SHP77 treated with DMSO at 0.1 percent for 48 hours (cell line): ENCODE measurements at regions not wholly inside any gene's neighbourhood (a gene's known extent, or its start where the extent isn't known, plus 50 kb on each side); places are given as distances from the start of the nearest gene placed in this dataset.
"Not testable (repeated sequence)": the region's sequence is repeated elsewhere in the genome, so short reads cannot be mapped to it uniquely, and the experiment has no call there.

Experiments used
- DNase-seq: peaks from one replicate; lab custom pipeline; 2025; lab: John Stamatoyannopoulos, UW

DNA sequence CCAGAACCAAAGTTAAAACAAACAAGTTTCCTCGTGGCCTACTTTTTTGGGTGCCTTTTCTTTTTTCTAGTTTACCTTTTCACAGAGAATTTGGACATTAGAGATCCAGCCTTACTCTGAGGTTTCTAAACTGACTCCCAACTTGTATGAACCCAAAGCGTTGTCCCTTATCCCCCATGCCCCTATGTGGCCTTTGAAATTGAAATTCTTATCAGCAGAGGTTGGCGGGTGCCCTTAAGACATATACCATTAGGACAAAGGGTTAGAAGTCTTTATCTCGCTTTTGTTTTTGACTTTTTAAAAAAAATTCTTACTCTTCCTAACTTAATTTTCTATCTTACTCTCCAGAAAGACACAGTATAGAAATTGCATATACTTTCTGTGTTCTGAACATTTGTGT is 76.3 kb upstream of the C7orf33 start:
- no peak for DNase-seq

DNA sequence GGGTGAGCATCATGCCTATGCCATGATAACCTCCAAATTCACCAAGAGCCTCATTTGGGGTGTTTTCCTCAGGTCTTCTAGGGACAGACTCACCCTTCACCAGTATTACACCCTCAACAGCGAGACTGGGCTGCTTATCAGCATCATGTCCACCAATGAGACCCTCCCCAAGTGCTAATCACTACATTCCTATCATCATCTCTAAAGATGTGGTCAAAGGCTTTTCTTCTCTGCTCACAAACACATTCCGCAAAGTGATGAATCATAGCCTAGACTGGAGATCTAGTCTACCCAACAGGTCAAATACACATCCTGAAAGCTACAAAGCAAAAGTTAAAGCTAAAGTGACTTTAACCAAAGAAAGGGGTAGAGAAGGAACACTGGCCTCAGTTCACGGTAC is 75.3 kb upstream of the C7orf33 start:
- DNase-seq, result no peak

GRCh38 chr7:148515728-148516695 is 74.6 kb upstream of the C7orf33 start:
- DNase-seq, result no peak

- DNase-seq, result not testable (repeated sequence)
Observed at GRCh38 chr7:148519386-148519785, 71.2 kb upstream of the C7orf33 start.

- no peak for DNase-seq
Observed at GRCh38 chr7:148521271-148521670, 69.3 kb upstream of the C7orf33 start.

GRCh38 chr7:148523550-148523949 is 67.0 kb upstream of the C7orf33 start:
- DNase-seq, result no peak

- DNase-seq, result no peak
Observed at GRCh38 chr7:148524479-148525224, 65.9 kb upstream of the C7orf33 start.

- DNase-seq, result peak; percentile 73
Observed at GRCh38 chr7:148527717-148528168, 62.8 kb upstream of the C7orf33 start.

GRCh38 chr7:148535217-148535616 is 55.3 kb upstream of the C7orf33 start:
- DNase-seq, result no peak

DNA sequence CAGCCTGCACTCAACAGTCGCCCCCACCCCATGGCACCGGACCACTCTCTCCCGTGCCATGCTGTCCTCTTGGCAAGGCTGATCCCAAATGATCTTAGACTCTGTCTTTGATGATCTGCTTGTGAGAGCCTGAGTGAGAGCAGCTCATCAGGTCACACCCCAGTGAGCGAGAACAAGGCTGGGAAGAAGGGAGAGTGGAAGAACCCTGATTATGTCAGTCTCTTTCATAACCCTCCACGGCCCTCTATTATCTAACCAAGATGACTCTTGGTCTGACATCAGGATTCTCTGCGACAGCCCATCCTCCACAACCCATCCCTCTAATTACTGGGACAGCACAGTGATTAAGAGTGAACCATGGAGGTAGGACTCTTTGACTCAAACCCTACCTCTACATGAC is 53.1 kb upstream of the C7orf33 start:
- no peak for DNase-seq

DNA sequence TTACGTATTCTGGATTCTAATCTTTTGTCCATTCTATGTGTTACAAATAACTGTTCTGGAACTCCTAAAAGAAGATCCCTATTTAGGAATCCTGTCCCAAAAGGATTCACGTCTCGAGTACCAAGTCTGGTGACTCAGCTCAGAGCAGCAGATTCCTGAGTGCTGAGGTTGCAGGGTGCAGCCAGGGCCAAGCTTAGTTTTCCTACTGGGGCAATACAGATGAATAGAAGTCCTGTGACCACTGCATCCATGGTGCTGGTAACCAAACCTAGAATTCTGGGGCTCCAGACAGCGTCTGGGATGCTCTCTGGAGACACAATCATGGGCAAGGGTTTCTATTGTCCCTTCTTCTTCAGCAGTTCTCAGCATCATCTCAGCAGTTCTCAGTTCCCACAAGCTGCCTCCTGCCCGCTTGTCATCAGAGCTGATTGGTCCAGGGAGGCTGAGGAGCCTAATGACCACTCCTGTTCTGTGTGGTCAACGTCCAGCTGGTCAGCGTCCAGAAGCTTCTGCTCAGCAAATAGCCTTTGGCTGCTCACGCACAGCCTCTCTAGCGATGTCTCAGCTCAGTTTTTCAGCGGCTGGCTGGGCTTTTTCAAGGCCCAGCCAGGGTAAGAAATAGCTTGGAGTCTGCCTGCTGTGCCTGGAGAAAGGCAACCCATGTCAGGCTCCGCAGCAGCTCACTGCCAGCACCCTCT is 50.4 kb upstream of the C7orf33 start:
- DNase-seq, result no peak
